ENCODE measurements at regions not wholly inside any gene's neighbourhood (a gene's known extent, or its start where the extent isn't known, plus 50 kb on each side); places are given as distances from the start of the nearest gene placed in this dataset.

- ChIA-PET POLR2A (no interaction called here), CTCF (no interaction called here)
- DNase-seq (no peak), ATAC-seq (replicated peaks in 1 of 4) (no peak)
- H3K27me3 Mint-ChIP-seq = no peaks in the 10 kb centered on the region
- no peaks in the 10 kb centered on the region for H3K36me3 Mint-ChIP-seq
- no peaks in the 10 kb centered on the region for H3K27me3 ChIP-seq (replicated peaks in 1 of 2; ENCODE audit: control insufficient read depth in 2 of 2, extremely low read depth in 1 of 2, insufficient read depth in 2 of 2, low read length in 1 of 2)
- H3K4me3 Mint-ChIP-seq = no peak overlapping the region
- peaks cover 4 to 16% (median 13%) of the 10 kb centered on the region in 3 donors for H3K9me3 Mint-ChIP-seq
- no peaks in the 10 kb centered on the region for H3K36me3 ChIP-seq (ENCODE audit: control insufficient read depth in 2 of 2, extremely low read depth in 1 of 2, insufficient read depth in 1 of 2, low read length in 1 of 2)
- H3K9me3 ChIP-seq = no peaks in the 10 kb centered on the region
- H3K4me1 ChIP-seq (ENCODE audit: control insufficient read depth in 1 of 2, extremely low read depth in 1 of 2, insufficient read depth in 2 of 2, low read length in 2 of 2) = no peaks in the 10 kb centered on the region
- no peaks in the 10 kb centered on the region for H3K4me1 Mint-ChIP-seq
- 82% methylated on average over 3 of the region's 3 CpGs for WGBS (ENCODE audit: insufficient coverage)
- no peak overlapping the region for H3K4me3 ChIP-seq (ENCODE audit: control insufficient read depth in 1 of 2, extremely low read depth in 1 of 2, low read length in 1 of 2)
- H3K27ac Mint-ChIP-seq = no peak overlapping the region
- H3K27ac ChIP-seq (ENCODE audit: low read length) = no peak overlapping the region
Measured at GRCh38 chr3:163391407-163392181, 1686.7 kb downstream of the SI start.

- H3K27ac Mint-ChIP-seq = no peak overlapping the region
- no peaks in the 10 kb centered on the region for H3K27me3 Mint-ChIP-seq
- Histone ChIP-seq H3K27ac (ENCODE audit: low read length) (no peak overlapping the region), H3K9me3 (no peaks in the 10 kb centered on the region), H3K4me3 (ENCODE audit: control insufficient read depth in 1 of 2, extremely low read depth in 1 of 2, low read length in 1 of 2) (no peak overlapping the region), H3K4me1 (ENCODE audit: control insufficient read depth in 1 of 2, extremely low read depth in 1 of 2, insufficient read depth in 2 of 2, low read length in 2 of 2) (no peaks in the 10 kb centered on the region), H3K36me3 (ENCODE audit: control insufficient read depth in 2 of 2, extremely low read depth in 1 of 2, insufficient read depth in 1 of 2, low read length in 1 of 2) (no peaks in the 10 kb centered on the region), H3K27me3 (replicated peaks in 1 of 2; ENCODE audit: control insufficient read depth in 2 of 2, extremely low read depth in 1 of 2, insufficient read depth in 2 of 2, low read length in 1 of 2) (no peaks in the 10 kb centered on the region)
- ChIA-PET POLR2A (no interaction called here), CTCF (no interaction called here)
- H3K9me3 Mint-ChIP-seq = peaks cover 3 to 13% (median 8%) of the 10 kb centered on the region in 3 donors
- H3K36me3 Mint-ChIP-seq = no peaks in the 10 kb centered on the region
- no peak for DNase-seq
- no CpG with 5 or more reads among the region's 1 CpG for WGBS (ENCODE audit: insufficient coverage)
- no peak for ATAC-seq (replicated peaks in 1 of 4)
- H3K4me3 Mint-ChIP-seq = no peak overlapping the region
- no peaks in the 10 kb centered on the region for H3K4me1 Mint-ChIP-seq
Measured at GRCh38 chr3:163384383-163384782, 1693.9 kb downstream of the SI start.

- ChIA-PET CTCF (no interaction called here), POLR2A (no interaction called here)
- Histone ChIP-seq H3K36me3 (ENCODE audit: control insufficient read depth in 2 of 2, extremely low read depth in 1 of 2, insufficient read depth in 1 of 2, low read length in 1 of 2) (no peaks in the 10 kb centered on the region), H3K4me1 (ENCODE audit: control insufficient read depth in 1 of 2, extremely low read depth in 1 of 2, insufficient read depth in 2 of 2, low read length in 2 of 2) (no peaks in the 10 kb centered on the region), H3K9me3 (no peaks in the 10 kb centered on the region), H3K4me3 (ENCODE audit: control insufficient read depth in 1 of 2, extremely low read depth in 1 of 2, low read length in 1 of 2) (no peak overlapping the region), H3K27ac (ENCODE audit: low read length) (no peak overlapping the region), H3K27me3 (replicated peaks in 1 of 2; ENCODE audit: control insufficient read depth in 2 of 2, extremely low read depth in 1 of 2, insufficient read depth in 2 of 2, low read length in 1 of 2) (no peaks in the 10 kb centered on the region)
- H3K27ac Mint-ChIP-seq = no peak overlapping the region
- WGBS (ENCODE audit: insufficient coverage) = 27% methylated on average over 2 of the region's 2 CpGs
- ATAC-seq (replicated peaks in 1 of 4) (no peak), DNase-seq (no peak)
- no peaks in the 10 kb centered on the region for H3K36me3 Mint-ChIP-seq
- no peaks in the 10 kb centered on the region for H3K27me3 Mint-ChIP-seq
- no peaks in the 10 kb centered on the region for H3K4me1 Mint-ChIP-seq
- H3K4me3 Mint-ChIP-seq = no peak overlapping the region
- peaks cover 6 to 8% (median 8%) of the 10 kb centered on the region in 3 donors for H3K9me3 Mint-ChIP-seq
Measured at GRCh38 chr3:163382183-163382582, 1696.1 kb downstream of the SI start.

- CTCF ChIA-PET = no interaction called here
- Histone ChIP-seq H3K4me1 (ENCODE audit: control insufficient read depth in 1 of 2, extremely low read depth in 1 of 2, insufficient read depth in 2 of 2, low read length in 2 of 2) (no peaks in the 10 kb centered on the region), H3K27ac (ENCODE audit: low read length) (no peak overlapping the region), H3K27me3 (replicated peaks in 1 of 2; ENCODE audit: control insufficient read depth in 2 of 2, extremely low read depth in 1 of 2, insufficient read depth in 2 of 2, low read length in 1 of 2) (no peaks in the 10 kb centered on the region), H3K36me3 (ENCODE audit: control insufficient read depth in 2 of 2, extremely low read depth in 1 of 2, insufficient read depth in 1 of 2, low read length in 1 of 2) (no peaks in the 10 kb centered on the region), H3K4me3 (ENCODE audit: control insufficient read depth in 1 of 2, extremely low read depth in 1 of 2, low read length in 1 of 2) (no peak overlapping the region), H3K9me3 (no peaks in the 10 kb centered on the region)
- no peak for ATAC-seq (replicated peaks in 1 of 4)
- Mint-ChIP-seq H3K9me3 (peaks cover 7 to 14% (median 10%) of the 10 kb centered on the region in 3 donors), H3K4me1 (no peaks in the 10 kb centered on the region), H3K4me3 (no peak overlapping the region), H3K36me3 (no peaks in the 10 kb centered on the region), H3K27ac (no peak overlapping the region), H3K27me3 (no peaks in the 10 kb centered on the region)
- DNase-seq = no peak
- POLR2A ChIA-PET = no interaction called here
Measured at GRCh38 chr3:163368168-163368567, 1710.1 kb downstream of the SI start.

GRCh38 chr3:163364717-163365116 is 1713.6 kb downstream of the SI start:
- H3K36me3 Mint-ChIP-seq = no peaks in the 10 kb centered on the region
- H3K27me3 Mint-ChIP-seq = no peaks in the 10 kb centered on the region
- peaks cover 0 to 2% (median 2%) of the 10 kb centered on the region in 3 donors for H3K9me3 Mint-ChIP-seq
- no peaks in the 10 kb centered on the region for H3K4me1 Mint-ChIP-seq
- no peak overlapping the region for H3K27ac ChIP-seq (ENCODE audit: low read length)
- DNase-seq (no peak), ATAC-seq (replicated peaks in 1 of 4) (no peak)
- POLR2A ChIA-PET = no interaction called here
- no peak overlapping the region for H3K4me3 Mint-ChIP-seq
- H3K36me3 ChIP-seq (ENCODE audit: control insufficient read depth in 2 of 2, extremely low read depth in 1 of 2, insufficient read depth in 1 of 2, low read length in 1 of 2) = no peaks in the 10 kb centered on the region
- H3K27me3 ChIP-seq (replicated peaks in 1 of 2; ENCODE audit: control insufficient read depth in 2 of 2, extremely low read depth in 1 of 2, insufficient read depth in 2 of 2, low read length in 1 of 2) = no peaks in the 10 kb centered on the region
- no peak overlapping the region for H3K4me3 ChIP-seq (ENCODE audit: control insufficient read depth in 1 of 2, extremely low read depth in 1 of 2, low read length in 1 of 2)
- no peaks in the 10 kb centered on the region for H3K9me3 ChIP-seq
- H3K4me1 ChIP-seq (ENCODE audit: control insufficient read depth in 1 of 2, extremely low read depth in 1 of 2, insufficient read depth in 2 of 2, low read length in 2 of 2) = no peaks in the 10 kb centered on the region
- H3K27ac Mint-ChIP-seq = no peak overlapping the region
- no CpG with 5 or more reads among the region's 4 CpGs for WGBS (ENCODE audit: insufficient coverage)
- CTCF ChIA-PET = no interaction called here

- Mint-ChIP-seq H3K27me3 (no peaks in the 10 kb centered on the region), H3K36me3 (no peaks in the 10 kb centered on the region), H3K4me1 (no peaks in the 10 kb centered on the region), H3K4me3 (no peak overlapping the region), H3K27ac (no peak overlapping the region), H3K9me3 (peaks cover 0 to 5% (median 3%) of the 10 kb centered on the region in 3 donors)
- Histone ChIP-seq H3K36me3 (ENCODE audit: control insufficient read depth in 2 of 2, extremely low read depth in 1 of 2, insufficient read depth in 1 of 2, low read length in 1 of 2) (no peaks in the 10 kb centered on the region), H3K4me1 (ENCODE audit: control insufficient read depth in 1 of 2, extremely low read depth in 1 of 2, insufficient read depth in 2 of 2, low read length in 2 of 2) (no peaks in the 10 kb centered on the region), H3K9me3 (no peaks in the 10 kb centered on the region), H3K27me3 (replicated peaks in 1 of 2; ENCODE audit: control insufficient read depth in 2 of 2, extremely low read depth in 1 of 2, insufficient read depth in 2 of 2, low read length in 1 of 2) (no peaks in the 10 kb centered on the region), H3K27ac (ENCODE audit: low read length) (no peak overlapping the region), H3K4me3 (ENCODE audit: control insufficient read depth in 1 of 2, extremely low read depth in 1 of 2, low read length in 1 of 2) (no peak overlapping the region)
- ChIA-PET CTCF (interaction anchor here in 1 of 2 donors (0.6 kb wide), 1 partner anchor 1717 kb away, joined by 4 read pairs; no protein-coding TSS in a partner anchor), POLR2A (no interaction called here)
- no peak for DNase-seq
- no CpG with 5 or more reads among the region's 2 CpGs for WGBS (ENCODE audit: insufficient coverage)
- ATAC-seq (replicated peaks in 1 of 4) = no peak
Measured at GRCh38 chr3:163362151-163362550, 1716.1 kb downstream of the SI start.

All from T-cell (primary cell).